CMK (cell line): ENCODE measurements at regions not wholly inside any gene's neighbourhood (a gene's known extent, or its start where the extent isn't known, plus 50 kb on each side); places are given as distances from the start of the nearest gene placed in this dataset.
"Not testable (repeated sequence)": the region's sequence is repeated elsewhere in the genome, so short reads cannot be mapped to it uniquely, and the experiment has no call there.

Experiments used
- DNase-seq: peaks from one replicate; pipeline ENCODE4 v3.0.0-alpha.2; 2010; ENCODE audit warnings: low read depth

DNA sequence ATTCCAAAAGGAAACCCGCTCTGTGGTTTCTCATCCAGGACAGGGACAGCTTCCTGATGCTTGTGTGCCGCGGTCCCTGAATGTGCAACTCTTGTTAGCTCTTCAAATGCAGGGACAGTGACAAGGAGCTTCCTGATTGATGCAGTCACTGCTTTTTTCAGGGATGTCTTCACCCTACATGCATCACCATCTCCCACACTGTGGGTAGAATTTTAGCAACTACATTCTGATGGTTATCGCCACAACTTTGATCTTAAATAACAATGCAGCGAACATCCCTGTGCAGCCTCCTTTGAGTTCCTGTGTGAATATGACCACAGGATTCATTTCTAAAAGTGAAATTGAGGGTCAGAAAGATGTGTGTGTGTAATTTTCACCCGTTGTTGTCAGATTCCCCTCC, 115.0 kb downstream of the GGTLC2 start:
- no peak for DNase-seq

DNA sequence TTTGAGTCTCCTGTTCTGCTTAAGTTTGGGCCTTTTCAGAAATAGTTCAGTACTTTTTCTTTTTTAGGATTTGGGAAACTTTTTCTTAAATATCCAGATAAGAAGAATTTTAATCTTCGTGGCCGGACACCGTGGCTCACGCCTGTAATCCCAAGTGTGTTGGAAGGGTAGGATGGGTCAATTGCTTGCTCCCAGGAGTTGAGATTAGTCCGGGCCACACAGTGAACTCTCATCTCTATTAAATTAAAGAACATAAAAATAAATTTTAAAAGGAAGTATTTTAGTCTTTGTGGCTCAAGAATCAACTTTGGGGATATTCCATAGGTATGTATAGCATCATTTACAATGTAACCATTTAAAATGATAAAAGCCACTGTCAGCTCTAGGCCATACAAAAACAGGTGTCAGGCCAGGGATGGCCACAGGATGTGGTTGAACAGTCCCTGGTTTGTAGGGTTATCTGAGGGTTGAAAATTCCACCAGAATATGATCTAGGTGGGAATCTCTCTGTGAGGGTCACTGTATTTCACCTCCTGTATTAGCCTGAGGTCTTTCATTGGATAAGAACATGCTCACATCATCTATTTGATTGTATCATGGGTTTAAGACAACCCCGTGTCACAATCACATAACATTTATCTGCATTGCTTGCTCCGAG, 115.6 kb downstream of the GGTLC2 start:
- no peak for DNase-seq

DNA sequence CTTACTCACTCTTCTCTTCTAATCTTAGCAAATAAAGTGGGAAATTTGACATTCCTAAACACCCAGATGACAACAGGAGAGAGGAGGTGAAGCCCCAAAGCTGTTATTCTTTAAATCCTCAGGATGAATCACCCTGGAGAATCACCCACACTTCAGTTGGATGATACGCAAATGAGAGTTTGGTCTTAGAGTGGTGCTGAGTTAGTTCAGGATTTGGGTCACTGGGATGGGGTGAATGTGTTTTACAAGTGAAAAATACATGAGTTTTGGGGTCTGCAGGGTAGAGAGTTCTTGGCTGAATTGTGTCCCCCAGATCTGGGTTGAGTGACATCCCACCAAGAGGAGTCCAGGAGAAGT, 117.2 kb downstream of the GGTLC2 start:
- DNase-seq: no peak

- DNase-seq: no peak
Observed at GRCh38 chr22:22761963-22762772, 117.8 kb downstream of the GGTLC2 start.

- no peak for DNase-seq
Observed at GRCh38 chr22:22763512-22763911, 119.1 kb downstream of the GGTLC2 start.

DNA sequence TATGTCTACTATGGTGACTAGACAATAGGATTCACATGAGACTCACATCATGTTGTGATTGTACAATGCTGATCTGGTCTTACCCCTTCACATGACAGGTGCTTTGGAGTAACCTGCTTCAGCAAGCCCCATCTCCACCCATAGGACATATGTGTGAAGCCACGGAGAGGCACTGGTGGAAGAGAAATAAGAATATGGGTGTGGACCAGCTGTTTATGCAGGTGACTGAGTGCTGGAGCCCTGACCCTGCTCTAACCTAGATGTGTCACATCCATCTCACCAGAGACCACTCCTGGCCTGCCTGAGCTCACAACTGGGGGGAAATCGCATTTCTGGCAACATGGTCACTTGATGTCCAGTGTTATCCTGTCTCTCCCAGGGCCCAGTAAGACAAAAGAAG, 119.7 kb downstream of the GGTLC2 start:
- DNase-seq: no peak

GRCh38 chr22:22767876-22768602, 119.6 kb upstream of the IGLL5 start:
- no peak for DNase-seq

GRCh38 chr22:22768885-22769284, 118.7 kb upstream of the IGLL5 start:
- no peak for DNase-seq

- DNase-seq: no peak
Observed at GRCh38 chr22:22769434-22770279, 118.0 kb upstream of the IGLL5 start.

DNA sequence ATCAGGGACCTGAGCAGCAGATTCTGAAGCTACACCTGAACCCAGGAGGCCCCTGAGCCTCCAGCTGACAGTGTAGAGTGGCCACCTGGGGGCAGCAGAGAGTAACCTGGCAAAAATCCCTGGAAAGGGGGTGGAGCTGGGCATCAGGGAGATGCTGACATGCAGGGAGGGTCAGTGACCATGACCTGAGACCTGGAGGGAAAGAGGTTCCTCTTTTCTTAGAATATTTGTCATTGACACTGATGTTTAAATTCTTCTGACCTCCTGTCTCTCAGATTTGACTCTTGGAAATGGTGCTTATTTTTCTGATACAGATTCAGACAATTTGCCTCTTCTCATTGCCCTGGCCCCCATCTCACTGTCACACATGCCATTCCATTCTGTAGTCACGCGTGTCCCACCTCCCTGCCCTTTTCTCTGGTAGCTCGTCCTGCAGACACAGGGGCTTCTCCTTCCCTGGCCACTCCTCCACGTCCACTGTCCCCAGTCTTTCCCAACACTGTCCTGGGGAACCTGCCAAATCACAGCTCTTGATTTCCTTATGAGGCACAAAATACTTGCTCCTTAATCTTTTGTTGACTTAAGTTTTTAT, 117.2 kb upstream of the IGLL5 start:
- no peak for DNase-seq

DNA sequence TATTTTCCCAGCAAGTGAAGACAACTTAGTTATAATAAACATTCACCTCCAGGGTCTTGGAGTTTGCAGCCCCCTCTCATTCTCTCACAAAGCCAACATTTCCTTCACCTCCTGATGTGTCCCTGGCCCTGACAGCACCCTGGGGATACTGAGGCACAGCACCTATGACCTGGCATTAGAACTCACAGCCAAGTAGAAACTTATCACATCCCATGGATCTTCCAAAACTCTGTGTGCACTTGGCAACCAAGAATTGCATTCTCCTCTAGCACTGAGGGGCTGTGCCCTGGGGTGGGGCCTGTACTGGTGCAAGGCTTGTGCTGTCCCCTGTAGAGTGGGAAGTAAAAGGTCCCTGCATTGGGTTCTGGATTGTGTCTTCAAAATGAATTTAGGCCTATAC, 116.7 kb upstream of the IGLL5 start:
- DNase-seq: no peak

DNA sequence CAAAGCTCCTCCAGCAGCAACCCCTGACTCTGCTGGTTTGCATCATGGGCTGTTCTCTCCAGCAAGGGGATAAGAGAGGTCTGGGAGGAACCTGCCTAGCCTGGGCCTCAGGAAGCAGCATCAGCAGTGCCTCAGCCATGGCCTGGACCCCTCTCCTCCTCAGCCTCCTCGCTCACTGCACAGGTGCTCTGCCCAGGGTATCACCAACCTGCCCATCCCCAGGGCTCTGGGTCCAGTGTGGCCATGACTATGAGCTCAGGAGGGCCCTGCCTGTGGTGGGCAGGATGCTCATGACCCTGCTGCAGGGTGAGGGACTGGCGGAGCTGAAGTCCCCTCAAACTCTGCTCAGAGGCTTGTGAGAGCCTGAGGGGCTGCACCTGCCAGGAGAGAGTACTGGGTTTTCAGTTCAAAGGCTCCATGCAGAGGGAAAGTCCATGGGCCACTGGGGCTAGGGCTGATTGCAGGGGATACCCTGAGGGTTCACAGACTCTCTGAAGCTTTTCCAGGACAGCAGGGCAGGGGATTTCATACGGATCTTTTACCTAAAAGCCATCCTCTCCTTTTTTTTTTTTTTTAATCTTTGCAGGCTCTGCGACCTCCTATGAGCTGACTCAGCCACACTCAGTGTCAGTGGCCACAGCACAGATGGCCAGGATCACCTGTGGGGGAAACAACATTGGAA, 115.8 kb upstream of the IGLL5 start:
- DNase-seq: no peak

- no peak for DNase-seq
Observed at GRCh38 chr22:22772396-22772795, 115.2 kb upstream of the IGLL5 start.

DNA sequence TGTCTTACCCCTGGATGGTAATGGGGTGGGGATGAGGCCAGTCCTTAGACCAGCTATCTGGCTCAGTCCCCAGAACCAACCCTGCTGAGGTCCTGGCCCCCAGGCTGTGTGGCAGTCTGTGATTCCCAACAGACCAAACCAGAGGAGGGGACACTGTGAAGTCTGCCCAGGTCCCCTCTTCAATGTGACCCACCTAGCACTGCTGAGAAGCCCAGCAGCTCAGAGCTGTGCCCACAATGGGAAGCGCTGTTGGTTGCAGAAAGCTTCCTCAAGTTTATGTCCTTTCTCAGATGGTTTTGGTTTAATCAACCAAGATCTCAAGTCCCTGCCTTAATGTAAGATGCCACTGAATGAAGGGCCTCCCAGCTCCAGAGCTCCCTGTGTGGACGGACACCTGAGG, 114.7 kb upstream of the IGLL5 start:
- DNase-seq: no peak

- no peak for DNase-seq
Observed at GRCh38 chr22:22773427-22773826, 114.2 kb upstream of the IGLL5 start.

- no peak for DNase-seq
Observed at GRCh38 chr22:22773979-22774604, 113.5 kb upstream of the IGLL5 start.

DNA sequence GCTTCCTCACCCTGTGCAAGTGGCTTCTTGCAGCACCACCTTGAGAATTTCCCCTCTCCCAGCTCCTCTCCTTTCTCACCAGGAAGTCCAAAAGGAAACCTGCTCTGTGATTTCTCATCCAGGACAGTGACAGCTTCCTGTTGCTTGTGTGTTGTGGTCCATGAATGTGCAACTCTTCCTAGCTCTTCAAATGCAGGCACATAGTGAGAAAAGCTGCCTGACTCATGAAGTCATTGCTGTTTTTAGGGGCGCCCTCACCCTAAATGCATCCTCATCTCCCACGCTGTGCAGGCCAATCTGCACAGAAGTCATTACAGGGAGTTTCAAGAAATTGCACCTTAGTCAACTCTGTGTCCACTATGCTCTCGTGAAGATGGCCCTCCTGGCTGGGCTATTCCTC, 112.9 kb upstream of the IGLL5 start:
- not testable (repeated sequence) for DNase-seq

DNA sequence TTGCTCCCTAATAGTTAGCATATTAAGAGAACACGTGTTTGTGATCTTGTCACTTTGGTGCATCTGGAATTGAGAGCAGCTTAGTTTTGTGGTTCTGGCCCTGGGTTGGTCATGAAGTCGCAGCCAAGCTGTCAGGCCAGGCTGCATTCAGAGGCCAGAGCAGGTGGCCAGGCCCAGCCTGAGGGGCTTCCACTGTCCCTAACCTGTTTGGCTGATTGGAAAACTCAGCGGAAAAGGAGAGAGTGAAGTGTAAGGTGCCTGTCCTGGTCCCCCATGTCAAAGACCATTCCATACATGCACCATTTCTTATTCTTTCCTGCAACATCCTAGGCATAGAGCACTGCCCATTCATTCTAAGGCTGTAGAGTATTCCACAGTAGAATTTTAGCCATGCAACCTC, 111.5 kb upstream of the IGLL5 start:
- no peak for DNase-seq

DNA sequence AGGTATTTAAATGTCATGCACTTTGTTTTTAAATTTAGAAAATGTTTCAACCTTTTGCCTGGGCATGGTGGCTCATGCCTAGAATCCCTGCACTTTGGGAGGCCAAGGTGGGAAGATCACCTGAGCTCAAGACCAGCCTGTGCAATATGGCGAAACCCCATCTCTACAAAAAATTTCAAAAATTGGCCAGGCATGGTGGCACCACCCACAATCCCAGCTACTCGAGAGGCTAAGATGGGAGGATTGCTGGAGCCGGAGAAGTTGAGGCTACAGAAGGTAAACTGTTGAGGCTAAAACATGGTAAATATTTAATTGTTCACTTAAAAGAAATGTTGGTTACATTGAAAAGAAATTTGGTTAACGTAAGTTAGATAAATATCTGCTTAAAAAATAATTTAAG, 108.4 kb upstream of the IGLL5 start:
- no peak for DNase-seq

- DNase-seq: no peak
Observed at GRCh38 chr22:22783575-22783974, 104.0 kb upstream of the IGLL5 start.
